ENCODE measurements at regions not wholly inside any gene's neighbourhood (a gene's known extent, or its start where the extent isn't known, plus 50 kb on each side); places are given as distances from the start of the nearest gene placed in this dataset.

- no peak for DNase-seq (ENCODE audit: low read depth in 3 of 3, low spot score in 2 of 3)
Observed at GRCh38 chr1:187079330-187079729, 250.6 kb downstream of the PLA2G4A start.

GRCh38 chr1:187091666-187092065, 262.9 kb downstream of the PLA2G4A start:
- DNase-seq (ENCODE audit: low read depth in 3 of 3, low spot score in 2 of 3), result no peak

GRCh38 chr1:187092104-187092503, 263.4 kb downstream of the PLA2G4A start:
- DNase-seq (ENCODE audit: low read depth in 3 of 3, low spot score in 2 of 3), result no peak

GRCh38 chr1:187096689-187097088, 267.9 kb downstream of the PLA2G4A start:
- DNase-seq (ENCODE audit: low read depth in 3 of 3, low spot score in 2 of 3), result no peak

GRCh38 chr1:187110351-187110750, 281.6 kb downstream of the PLA2G4A start:
- no peak for DNase-seq (ENCODE audit: low read depth in 3 of 3, low spot score in 2 of 3)

- no peak for DNase-seq (ENCODE audit: low read depth in 3 of 3, low spot score in 2 of 3)
Observed at GRCh38 chr1:187114792-187115191, 286.0 kb downstream of the PLA2G4A start.

- no peak for DNase-seq (ENCODE audit: low read depth in 3 of 3, low spot score in 2 of 3)
Observed at GRCh38 chr1:187121661-187122060, 292.9 kb downstream of the PLA2G4A start.

GRCh38 chr1:187122566-187122965, 293.8 kb downstream of the PLA2G4A start:
- DNase-seq (ENCODE audit: low read depth in 3 of 3, low spot score in 2 of 3), result no peak

GRCh38 chr1:187129132-187129531, 300.4 kb downstream of the PLA2G4A start:
- no peak for DNase-seq (ENCODE audit: low read depth in 3 of 3, low spot score in 2 of 3)

GRCh38 chr1:187143783-187144182, 315.0 kb downstream of the PLA2G4A start:
- DNase-seq (ENCODE audit: low read depth in 3 of 3, low spot score in 2 of 3), result no peak

GRCh38 chr1:187146388-187146787, 317.6 kb downstream of the PLA2G4A start:
- no peak for DNase-seq (ENCODE audit: low read depth in 3 of 3, low spot score in 2 of 3)

- DNase-seq (ENCODE audit: low read depth in 3 of 3, low spot score in 2 of 3), result no peak
Observed at GRCh38 chr1:187151555-187151954, 322.8 kb downstream of the PLA2G4A start.

- no peak for DNase-seq (ENCODE audit: low read depth in 3 of 3, low spot score in 2 of 3)
Observed at GRCh38 chr1:187153047-187153446, 324.3 kb downstream of the PLA2G4A start.

GRCh38 chr1:187157115-187157514, 328.4 kb downstream of the PLA2G4A start:
- no peak for DNase-seq (ENCODE audit: low read depth in 3 of 3, low spot score in 2 of 3)

GRCh38 chr1:187157552-187157951, 328.8 kb downstream of the PLA2G4A start:
- no peak for DNase-seq (ENCODE audit: low read depth in 3 of 3, low spot score in 2 of 3)

GRCh38 chr1:187167555-187167954, 338.8 kb downstream of the PLA2G4A start:
- no peak for DNase-seq (ENCODE audit: low read depth in 3 of 3, low spot score in 2 of 3)

GRCh38 chr1:187168297-187168696, 339.5 kb downstream of the PLA2G4A start:
- no peak for DNase-seq (ENCODE audit: low read depth in 3 of 3, low spot score in 2 of 3)

- DNase-seq (ENCODE audit: low read depth in 3 of 3, low spot score in 2 of 3), result no peak
Observed at GRCh38 chr1:187185389-187185788, 356.6 kb downstream of the PLA2G4A start.

GRCh38 chr1:187197685-187198084, 368.9 kb downstream of the PLA2G4A start:
- DNase-seq (ENCODE audit: low read depth in 3 of 3, low spot score in 2 of 3), result no peak

GRCh38 chr1:187203257-187203656, 374.5 kb downstream of the PLA2G4A start:
- DNase-seq (ENCODE audit: low read depth in 3 of 3, low spot score in 2 of 3), result no peak

- no peak for DNase-seq (ENCODE audit: low read depth in 3 of 3, low spot score in 2 of 3)
Observed at GRCh38 chr1:187212377-187212776, 383.6 kb downstream of the PLA2G4A start.

GRCh38 chr1:187226396-187226795, 397.6 kb downstream of the PLA2G4A start:
- DNase-seq (ENCODE audit: low read depth in 3 of 3, low spot score in 2 of 3), result no peak

GRCh38 chr1:187228790-187229189, 400.0 kb downstream of the PLA2G4A start:
- DNase-seq (ENCODE audit: low read depth in 3 of 3, low spot score in 2 of 3), result no peak

GRCh38 chr1:187229496-187229895, 400.7 kb downstream of the PLA2G4A start:
- no peak for DNase-seq (ENCODE audit: low read depth in 3 of 3, low spot score in 2 of 3)
